CD4-positive, alpha-beta T cell (primary cell): ENCODE measurements at regions not wholly inside any gene's neighbourhood (a gene's known extent, or its start where the extent isn't known, plus 50 kb on each side); places are given as distances from the start of the nearest gene placed in this dataset.

Experiments used
- ATAC-seq: fragments of 200-7000 bp; cut with Tn5 transposase; one replicate; pipeline ENCODE4 v1.10.0; 2022; ENCODE audit warnings: mild to moderate bottlenecking; ENCODE audit not compliant: poor library complexity
- CTCF ChIA-PET: fragments of 350-600 bp; sonication (Branson Sonifier 250); formaldehyde crosslinking; loops from one replicate; lab custom pipeline; 2021; ENCODE audit warnings: antibody characterized with exemption, inconsistent platforms; lab: Charles Lee
- POLR2A ChIA-PET: fragments of 350-600 bp; sonication (Branson Sonifier 250); formaldehyde crosslinking; loops from one replicate; lab custom pipeline; 2021; ENCODE audit warnings: antibody characterized with exemption, inconsistent platforms; lab: Charles Lee
- DNase-seq, 14 experiments: peaks; one replicate each; pipeline ENCODE4 v3.0.0-alpha.2; 2013 to 2020; ENCODE audit warnings: mixed read lengths in 2 of 14
- H3K27ac ChIP-seq, 2 donors: one replicate each; pipeline versions ENCODE4 v1.5.1 to v1.7.0; 2013; ENCODE audit warnings: low read length in 2 of 2, low read depth in 1 of 2, mild to moderate bottlenecking in 1 of 2
- H3K27me3 ChIP-seq, 2 experiments: 1 replicate in 1 of 2; 2 replicates in 1 of 2; pipeline versions ENCODE4 v1.6.1 to v1.7.0; 2013; ENCODE audit warnings: low read length in 2 of 2, control low read depth in 1 of 2, mild to moderate bottlenecking in 1 of 2, moderate library complexity in 1 of 2; ENCODE audit not compliant: insufficient read depth in 2 of 2, control insufficient read depth in 1 of 2
- H3K36me3 ChIP-seq: one replicate; pipeline ENCODE4 v1.6.1; 2013; ENCODE audit warnings: low read length, control low read depth; ENCODE audit not compliant: insufficient read depth
- H3K4me1 ChIP-seq: one replicate; pipeline ENCODE4 v1.6.1; 2013; ENCODE audit warnings: low read length, control low read depth; ENCODE audit not compliant: insufficient read depth
- H3K4me3 ChIP-seq: one replicate; pipeline ENCODE4 v1.5.1; 2013; ENCODE audit warnings: mild to moderate bottlenecking, low read length, moderate library complexity
- H3K9me3 ChIP-seq, 2 experiments: 1 replicate in 1 of 2; 2 replicates in 1 of 2; pipeline versions ENCODE4 v1.6.1 to v1.7.0; 2013; ENCODE audit warnings: low read length in 2 of 2, mild to moderate bottlenecking in 2 of 2, control low read depth in 1 of 2, moderate library complexity in 1 of 2; ENCODE audit not compliant: control insufficient read depth in 1 of 2, insufficient read depth in 1 of 2
- H3K27ac Mint-ChIP-seq: one replicate; pipeline ENCODE4 v1.8.0; 2020; ENCODE audit warnings: mixed read lengths
- H3K27me3 Mint-ChIP-seq: one replicate; pipeline ENCODE4 v1.8.0; 2021; ENCODE audit warnings: mixed read lengths
- H3K36me3 Mint-ChIP-seq: one replicate; pipeline ENCODE4 v1.8.0; 2021; ENCODE audit warnings: low read depth, mixed read lengths
- H3K4me1 Mint-ChIP-seq: one replicate; pipeline ENCODE4 v1.8.0; 2021; ENCODE audit warnings: low read depth, mixed read lengths
- H3K4me3 Mint-ChIP-seq: one replicate; pipeline ENCODE4 v1.8.0; 2020; ENCODE audit warnings: mild to moderate bottlenecking, mixed read lengths
- H3K9me3 Mint-ChIP-seq: one replicate; pipeline ENCODE4 v1.8.0; 2020; ENCODE audit warnings: mixed read lengths
- intact Hi-C, 2 experiments: fragments of 100-400 bp; cut with DNase I in 1 of 2; cut with micrococcal nuclease in 1 of 2; formaldehyde crosslinking; loops; one replicate each; pipeline versions ENCODE4 v1.15.1 to v1.9.0; 2023 to 2025; cut with DNase I, micrococcal nuclease
- TF ChIP-seq, protein P1 (sequence below): fragments of 200-600 bp; IDR thresholded peaks from one replicate; pipeline ENCODE4 v1.8.0; 2022; ENCODE audit warnings: antibody characterized with exemption, mild to moderate bottlenecking

DNA sequence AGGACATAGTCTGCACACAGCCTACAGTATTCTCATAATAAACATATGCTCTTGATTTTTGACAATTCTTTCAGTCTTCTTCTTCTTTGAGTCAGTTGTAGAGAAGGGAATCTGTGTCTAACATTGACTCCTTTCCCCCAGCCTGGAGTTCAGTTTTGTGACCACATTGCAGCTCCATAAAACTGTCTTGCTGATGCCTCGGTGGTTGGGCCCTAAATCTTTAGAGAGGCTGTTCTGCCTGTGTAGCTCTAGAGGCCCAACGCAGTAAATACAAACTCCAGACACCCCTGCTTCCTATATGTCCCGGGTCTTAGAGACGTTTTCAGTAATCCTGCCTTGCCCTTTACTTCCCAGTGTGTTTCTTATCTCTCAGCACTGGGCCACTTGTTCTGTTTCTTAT lies 639.5 kb upstream of the AADAT start:
- no peaks in the 10 kb centered on the region for H3K4me1 ChIP-seq
- no peaks in the 10 kb centered on the region for H3K27me3 ChIP-seq
- no peak for DNase-seq
- no peak overlapping the region for H3K27ac Mint-ChIP-seq
- TF ChIP-seq, protein P1, sequence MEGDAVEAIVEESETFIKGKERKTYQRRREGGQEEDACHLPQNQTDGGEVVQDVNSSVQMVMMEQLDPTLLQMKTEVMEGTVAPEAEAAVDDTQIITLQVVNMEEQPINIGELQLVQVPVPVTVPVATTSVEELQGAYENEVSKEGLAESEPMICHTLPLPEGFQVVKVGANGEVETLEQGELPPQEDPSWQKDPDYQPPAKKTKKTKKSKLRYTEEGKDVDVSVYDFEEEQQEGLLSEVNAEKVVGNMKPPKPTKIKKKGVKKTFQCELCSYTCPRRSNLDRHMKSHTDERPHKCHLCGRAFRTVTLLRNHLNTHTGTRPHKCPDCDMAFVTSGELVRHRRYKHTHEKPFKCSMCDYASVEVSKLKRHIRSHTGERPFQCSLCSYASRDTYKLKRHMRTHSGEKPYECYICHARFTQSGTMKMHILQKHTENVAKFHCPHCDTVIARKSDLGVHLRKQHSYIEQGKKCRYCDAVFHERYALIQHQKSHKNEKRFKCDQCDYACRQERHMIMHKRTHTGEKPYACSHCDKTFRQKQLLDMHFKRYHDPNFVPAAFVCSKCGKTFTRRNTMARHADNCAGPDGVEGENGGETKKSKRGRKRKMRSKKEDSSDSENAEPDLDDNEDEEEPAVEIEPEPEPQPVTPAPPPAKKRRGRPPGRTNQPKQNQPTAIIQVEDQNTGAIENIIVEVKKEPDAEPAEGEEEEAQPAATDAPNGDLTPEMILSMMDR = no peak
- intact Hi-C loops = no loop called here
- no peak overlapping the region for H3K4me3 Mint-ChIP-seq
- no peak for ATAC-seq
- no peaks in the 10 kb centered on the region for H3K36me3 ChIP-seq
- no peaks in the 10 kb centered on the region for H3K27me3 Mint-ChIP-seq
- CTCF ChIA-PET = no interaction called here
- H3K4me1 Mint-ChIP-seq = no peaks in the 10 kb centered on the region
- H3K9me3 ChIP-seq = no peaks in the 10 kb centered on the region
- no peak overlapping the region for H3K27ac ChIP-seq
- POLR2A ChIA-PET = no interaction called here
- peaks cover 4% of the 10 kb centered on the region for H3K9me3 Mint-ChIP-seq
- no peaks in the 10 kb centered on the region for H3K36me3 Mint-ChIP-seq
- H3K4me3 ChIP-seq = no peak overlapping the region

DNA sequence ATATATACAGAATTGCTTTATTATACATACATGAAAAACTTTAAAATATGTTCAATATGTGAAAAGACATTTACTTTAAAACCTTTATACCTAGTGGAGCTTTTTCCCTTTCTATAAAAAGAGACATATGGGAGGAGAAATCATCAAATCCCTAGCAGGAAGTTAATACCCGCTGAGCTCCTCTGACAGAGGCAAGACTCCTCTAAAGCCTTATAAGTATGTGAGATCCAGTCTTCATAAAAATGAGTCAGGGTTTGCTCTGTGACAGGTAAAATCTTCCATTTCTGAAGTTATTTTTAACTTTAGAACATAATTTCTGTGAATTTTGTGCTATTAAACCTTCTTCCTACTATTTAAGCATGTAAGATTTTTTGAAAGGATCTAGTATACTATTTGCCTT lies 634.4 kb upstream of the AADAT start:
- H3K4me1 ChIP-seq = no peaks in the 10 kb centered on the region
- intact Hi-C loops = no loop called here
- peaks cover 8% of the 10 kb centered on the region for H3K9me3 Mint-ChIP-seq
- H3K4me3 Mint-ChIP-seq = no peak overlapping the region
- no peaks in the 10 kb centered on the region for H3K36me3 ChIP-seq
- POLR2A ChIA-PET = no interaction called here
- H3K27ac ChIP-seq = no peak overlapping the region
- DNase-seq (no peak), ATAC-seq (no peak)
- CTCF ChIA-PET = no interaction called here
- H3K36me3 Mint-ChIP-seq = no peaks in the 10 kb centered on the region
- TF ChIP-seq, protein P1 = no peak
- no peak overlapping the region for H3K27ac Mint-ChIP-seq
- no peaks in the 10 kb centered on the region for H3K27me3 Mint-ChIP-seq
- H3K4me3 ChIP-seq = no peak overlapping the region
- no peaks in the 10 kb centered on the region for H3K27me3 ChIP-seq
- no peaks in the 10 kb centered on the region for H3K9me3 ChIP-seq
- H3K4me1 Mint-ChIP-seq = no peaks in the 10 kb centered on the region

DNA sequence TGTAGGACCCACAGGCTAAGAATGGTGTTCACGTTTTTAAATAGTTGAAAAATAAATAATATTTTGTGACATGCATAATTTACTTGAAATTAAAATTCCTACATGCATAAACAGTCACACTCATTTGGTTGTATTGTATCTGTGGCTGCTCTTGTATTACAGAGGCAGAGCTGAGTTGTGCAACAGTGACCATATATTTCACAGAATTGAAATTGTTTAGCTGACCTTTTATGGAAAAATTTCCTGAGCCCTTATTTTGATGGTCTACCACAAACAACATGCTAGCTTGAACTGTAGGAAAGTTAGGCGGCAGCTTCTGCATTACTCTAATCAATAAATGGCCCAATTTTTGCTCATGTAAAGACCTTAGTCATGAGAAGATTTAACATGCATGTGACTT lies 633.4 kb upstream of the AADAT start:
- Mint-ChIP-seq H3K27ac (no peak overlapping the region), H3K4me3 (no peak overlapping the region), H3K9me3 (peaks cover 8% of the 10 kb centered on the region), H3K36me3 (no peaks in the 10 kb centered on the region), H3K27me3 (no peaks in the 10 kb centered on the region), H3K4me1 (no peaks in the 10 kb centered on the region)
- TF ChIP-seq, protein P1 = no peak
- H3K4me3 ChIP-seq = no peak overlapping the region
- intact Hi-C loops = no loop called here
- ChIA-PET POLR2A (no interaction called here), CTCF (no interaction called here)
- no peak overlapping the region for H3K27ac ChIP-seq
- H3K36me3 ChIP-seq = no peaks in the 10 kb centered on the region
- ATAC-seq = no peak
- no peaks in the 10 kb centered on the region for H3K27me3 ChIP-seq
- no peak for DNase-seq
- H3K9me3 ChIP-seq = no peaks in the 10 kb centered on the region
- H3K4me1 ChIP-seq = no peaks in the 10 kb centered on the region
